ENCODE measurements at regions not wholly inside any gene's neighbourhood (a gene's known extent, or its start where the extent isn't known, plus 50 kb on each side); places are given as distances from the start of the nearest gene placed in this dataset.
"Not testable (repeated sequence)": the region's sequence is repeated elsewhere in the genome, so short reads cannot be mapped to it uniquely, and the experiment has no call there.

- no peak for DNase-seq (ENCODE audit: low spot score)
Observed at GRCh38 chr20:52049001-52049731, 142.4 kb downstream of the ZFP64 start.

- DNase-seq (ENCODE audit: low spot score) = no peak
Observed at GRCh38 chr20:52047811-52048764, 143.5 kb downstream of the ZFP64 start.

DNA sequence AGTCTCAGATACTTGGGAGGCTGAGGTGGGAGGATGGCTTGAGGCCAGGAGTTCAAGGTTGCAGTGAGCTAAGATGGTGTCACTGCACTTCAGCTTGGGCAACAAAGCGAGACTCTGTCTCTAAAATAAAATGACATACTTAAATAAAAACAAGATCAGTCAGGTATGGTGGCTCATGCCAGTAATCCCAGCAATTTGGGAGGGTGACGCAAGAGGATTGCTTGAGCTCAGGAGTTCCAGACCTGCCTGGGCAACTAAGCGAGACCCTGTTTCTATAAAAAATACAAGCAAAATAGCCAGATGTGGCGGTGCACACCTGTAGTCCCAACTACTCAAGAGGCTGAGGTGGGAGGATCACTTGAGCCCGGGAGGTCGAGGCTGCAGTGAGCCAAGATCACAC is 149.6 kb downstream of the ZFP64 start:
- DNase-seq (ENCODE audit: low spot score) = no peak

- no peak for DNase-seq (ENCODE audit: low spot score)
Observed at GRCh38 chr20:52039790-52040189, 151.8 kb downstream of the ZFP64 start.

DNA sequence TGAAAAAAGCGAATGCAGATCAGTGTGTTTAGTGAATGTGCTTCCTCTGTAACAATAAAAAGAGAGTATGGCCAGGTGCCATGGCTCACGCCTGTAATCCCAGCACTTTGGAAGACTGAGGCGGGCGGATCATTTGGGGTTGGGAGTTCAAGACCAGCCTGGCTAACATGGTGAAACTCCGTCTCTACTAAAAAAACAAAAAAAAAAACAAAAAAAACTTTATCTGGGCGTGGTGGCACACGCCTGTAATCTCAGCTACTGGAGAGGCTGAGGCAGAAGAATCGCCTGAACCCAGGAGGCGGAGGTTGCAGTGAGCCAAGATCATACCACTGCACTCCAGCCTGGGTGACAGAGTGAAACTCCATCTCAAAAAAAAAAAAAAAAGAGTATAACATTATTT is 152.9 kb downstream of the ZFP64 start:
- DNase-seq (ENCODE audit: low spot score) = not testable (repeated sequence)

DNA sequence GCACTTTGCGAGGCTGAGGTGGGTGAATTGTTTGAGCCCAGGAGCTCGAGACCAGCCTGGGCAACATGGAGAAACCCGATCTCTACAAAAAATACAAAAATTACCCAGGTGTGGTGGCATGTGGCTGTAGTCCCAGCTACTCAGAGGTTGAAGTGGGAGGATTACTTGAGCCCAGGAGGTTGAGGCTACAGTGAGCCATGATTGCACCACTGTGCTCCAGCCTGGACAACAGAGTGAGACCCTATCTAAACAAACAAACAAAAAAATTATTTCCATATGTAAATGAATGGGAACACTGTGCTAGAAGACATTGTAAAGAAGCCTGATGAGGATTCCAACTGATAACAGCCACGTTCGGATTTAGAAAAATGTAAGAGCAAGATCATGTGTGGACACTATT is 154.2 kb downstream of the ZFP64 start:
- DNase-seq (ENCODE audit: low spot score) = no peak

DNA sequence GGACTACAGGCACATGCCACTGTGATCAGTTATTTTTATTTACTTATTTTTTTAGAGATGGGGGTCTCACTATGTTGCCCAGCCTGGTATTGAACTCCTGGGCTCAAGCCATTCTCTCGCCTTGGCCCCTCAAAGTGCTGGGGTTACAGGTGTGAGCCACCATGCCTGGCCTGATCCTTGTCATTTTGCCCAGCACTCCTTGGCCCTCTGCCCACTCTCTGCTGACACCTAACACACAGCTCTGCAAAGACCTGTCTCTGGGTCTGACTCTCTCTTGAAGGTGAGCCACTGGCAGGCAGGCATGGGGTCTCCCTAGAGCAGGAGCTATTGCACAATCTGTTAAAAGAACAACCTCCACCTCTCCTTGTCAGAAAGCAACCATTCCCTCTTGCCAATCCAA is 155.6 kb downstream of the ZFP64 start:
- no peak for DNase-seq (ENCODE audit: low spot score)

GRCh38 chr20:52035498-52035897 is 156.1 kb downstream of the ZFP64 start:
- no peak for DNase-seq (ENCODE audit: low spot score)

DNA sequence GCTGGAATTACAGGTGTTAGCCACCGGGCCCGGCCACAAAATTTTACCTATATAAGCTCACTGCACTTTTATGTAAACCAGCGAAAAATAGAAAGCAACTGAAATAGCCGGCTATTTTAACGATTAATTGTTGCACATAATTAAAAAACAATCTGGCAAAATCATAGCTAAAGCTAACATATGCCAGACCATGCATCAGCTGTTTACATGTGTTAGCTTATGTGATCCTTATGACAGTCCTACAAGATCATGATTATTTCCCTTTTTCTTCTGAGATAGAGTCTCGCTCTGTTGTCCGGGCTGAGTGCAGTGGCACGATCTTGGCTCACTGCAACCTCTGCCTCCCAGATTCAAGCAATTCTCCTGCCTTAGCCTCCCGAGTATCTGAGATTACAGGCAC is 157.0 kb downstream of the ZFP64 start:
- no peak for DNase-seq (ENCODE audit: low spot score)

- no peak for DNase-seq (ENCODE audit: low spot score)
Observed at GRCh38 chr20:52033313-52033712, 158.3 kb downstream of the ZFP64 start.

DNA sequence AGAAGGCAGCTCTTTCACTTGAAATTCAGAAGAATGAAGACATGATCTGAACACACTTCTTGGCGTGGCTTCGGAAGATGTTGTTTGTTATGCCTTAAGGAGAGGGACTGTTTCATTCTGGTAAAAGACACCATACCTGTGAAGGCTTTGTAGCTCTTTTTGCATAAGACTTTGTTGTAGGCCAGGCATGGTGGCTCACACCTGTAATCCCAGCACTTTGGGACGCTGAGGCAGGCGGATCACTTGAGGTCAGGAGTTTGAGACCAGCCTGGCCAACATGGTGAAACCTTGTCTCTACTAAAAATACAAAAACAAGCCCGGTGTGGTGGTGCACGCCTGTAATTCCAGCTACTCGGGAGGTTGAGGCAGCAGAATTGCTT is 159.3 kb downstream of the ZFP64 start:
- not testable (repeated sequence) for DNase-seq (ENCODE audit: low spot score)

GRCh38 chr20:52031563-52032303 is 159.8 kb downstream of the ZFP64 start:
- DNase-seq (ENCODE audit: low spot score) = peak; percentile 15

DNA sequence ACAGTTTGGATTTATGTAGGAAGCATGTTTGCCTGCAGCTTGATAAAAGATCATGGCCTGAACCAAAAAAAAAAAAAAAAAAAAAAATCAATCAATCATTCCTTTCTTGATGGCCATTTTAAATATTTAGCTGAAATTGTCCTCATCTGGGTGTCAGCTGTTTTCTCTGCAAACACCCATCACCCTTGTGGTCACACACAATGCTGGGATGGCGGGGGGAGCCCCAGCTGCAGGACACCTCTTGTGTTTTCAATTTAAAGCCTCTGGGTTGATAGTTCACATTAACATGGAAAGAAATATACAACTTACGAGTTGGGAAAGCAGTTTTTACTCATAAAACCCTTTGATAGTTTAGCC is 160.4 kb downstream of the ZFP64 start:
- no peak for DNase-seq (ENCODE audit: low spot score)

DNA sequence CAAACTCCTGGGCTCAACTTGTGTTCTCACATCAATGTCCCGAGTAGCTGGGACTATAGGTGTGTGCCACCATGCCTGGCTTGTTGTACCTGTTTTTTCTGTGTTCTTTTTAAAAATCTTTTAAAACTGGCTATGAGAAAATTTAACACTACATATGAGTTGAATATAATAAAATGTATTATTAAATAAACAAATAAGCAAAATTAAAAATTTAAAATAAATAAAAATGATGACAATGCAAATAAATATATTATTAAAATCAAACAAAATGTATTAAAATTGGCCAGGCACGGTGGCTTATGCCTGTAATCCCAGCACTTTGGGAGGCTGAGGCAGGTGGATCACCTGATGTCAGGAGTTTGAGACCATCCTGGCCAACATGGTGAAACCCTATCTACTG is 162.4 kb downstream of the ZFP64 start:
- not testable (repeated sequence) for DNase-seq (ENCODE audit: low spot score)

DNA sequence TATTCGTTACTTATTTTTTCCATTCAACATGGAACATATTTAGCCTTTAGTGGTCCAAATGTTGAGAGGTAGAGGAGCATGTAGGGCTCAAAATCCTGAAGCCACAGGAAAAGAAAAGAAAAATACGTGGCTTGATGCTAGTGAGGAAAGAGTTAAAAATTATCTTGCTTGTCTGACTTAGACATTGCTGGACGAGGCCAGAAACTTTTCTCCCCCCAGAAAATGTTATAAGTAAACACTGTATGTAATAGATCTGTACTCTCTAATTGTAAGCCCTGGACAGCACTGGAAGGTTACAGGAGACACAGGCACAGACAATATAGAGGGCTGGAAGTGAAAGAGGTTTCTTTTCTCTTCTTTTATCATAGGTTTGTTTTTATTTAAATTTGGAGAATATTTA is 165.6 kb downstream of the ZFP64 start:
- no peak for DNase-seq (ENCODE audit: low spot score)

DNA sequence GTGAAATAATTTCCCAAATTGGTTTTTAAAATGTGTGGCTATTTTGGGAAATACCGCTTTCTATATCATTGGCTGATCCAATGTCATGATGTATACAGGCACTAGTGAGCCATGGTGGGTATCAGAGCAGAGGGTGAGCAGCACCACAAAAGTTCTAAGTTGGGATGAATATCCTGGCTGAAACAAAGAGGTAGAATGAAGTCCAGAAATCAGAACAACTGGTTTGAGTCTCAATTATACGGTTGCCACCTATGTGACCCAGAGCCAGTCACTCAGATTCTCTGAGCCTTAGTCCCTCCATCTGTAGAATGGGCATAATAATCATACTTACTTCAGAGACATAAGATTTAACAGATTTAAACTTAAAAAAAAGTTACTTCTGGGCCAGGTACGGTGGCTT is 172.3 kb downstream of the ZFP64 start:
- DNase-seq (ENCODE audit: low spot score) = no peak

DNA sequence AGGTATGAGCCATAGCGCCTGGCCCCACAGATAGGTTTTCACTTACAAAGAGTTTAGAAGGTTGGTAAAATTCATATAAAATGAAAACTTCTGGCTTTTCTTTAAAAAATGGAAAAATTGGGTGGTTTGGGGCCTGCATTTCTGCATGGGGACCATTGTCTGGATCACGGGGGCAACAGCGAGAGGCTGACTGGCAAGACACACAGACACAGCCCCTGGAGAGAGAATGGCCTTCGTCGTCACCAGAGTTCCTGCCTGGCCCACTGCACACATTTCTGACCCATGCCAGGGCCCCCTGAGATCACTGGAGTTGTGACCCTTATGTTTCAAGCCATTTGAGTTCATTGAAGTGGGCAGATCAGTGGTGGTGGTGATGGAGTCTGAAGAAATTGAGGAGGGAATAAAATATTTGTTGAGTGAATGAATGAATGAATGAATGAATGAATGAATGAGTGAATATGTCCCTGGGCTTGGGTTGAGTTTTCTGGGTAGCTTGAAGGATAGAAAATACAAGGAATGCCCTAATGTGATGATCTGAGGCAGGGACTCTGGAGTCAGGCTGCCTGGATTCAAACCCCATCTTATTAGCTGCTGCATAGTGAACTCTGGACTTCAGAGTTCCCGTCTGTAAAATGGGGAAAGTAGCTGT is 173.8 kb downstream of the ZFP64 start:
- no peak for DNase-seq (ENCODE audit: low spot score)

DNA sequence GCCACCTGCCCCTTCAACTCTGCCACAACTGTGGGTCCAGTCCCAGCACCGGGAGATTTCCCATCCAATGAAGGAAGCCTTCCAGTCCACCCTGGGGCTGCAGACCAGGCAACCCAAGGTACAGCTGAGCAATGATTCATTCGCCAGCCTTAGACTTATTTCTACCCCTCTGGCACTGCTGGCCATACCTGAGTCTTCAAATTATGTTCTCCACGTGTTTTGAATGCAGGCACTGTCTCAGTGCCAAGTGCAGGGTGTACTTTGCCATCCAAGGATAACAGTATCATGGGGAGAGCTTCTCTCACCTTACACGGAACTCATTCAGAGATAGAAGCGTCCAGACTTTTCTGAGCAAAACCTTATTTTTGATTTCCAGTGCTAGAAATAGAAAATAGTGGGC is 175.6 kb downstream of the ZFP64 start:
- no peak for DNase-seq (ENCODE audit: low spot score)

DNA sequence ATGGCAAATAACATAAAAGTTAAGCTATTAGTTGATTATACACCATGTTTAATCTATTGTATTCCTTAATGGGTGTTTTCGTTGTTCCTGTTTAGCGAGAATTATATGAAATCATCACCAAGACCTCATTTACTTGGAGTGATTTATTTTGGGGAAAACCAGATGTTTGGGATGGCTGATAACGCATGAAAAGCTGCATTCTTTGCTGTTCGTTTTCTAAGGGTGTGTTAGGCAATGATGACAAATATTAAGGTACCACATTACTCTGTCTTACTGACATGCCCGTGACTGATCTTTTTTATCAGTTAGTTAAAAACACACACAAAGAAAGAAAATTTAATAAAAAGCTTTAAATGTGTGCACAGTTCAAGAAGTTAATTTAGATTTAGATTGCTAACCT is 176.4 kb downstream of the ZFP64 start:
- no peak for DNase-seq (ENCODE audit: low spot score)

DNA sequence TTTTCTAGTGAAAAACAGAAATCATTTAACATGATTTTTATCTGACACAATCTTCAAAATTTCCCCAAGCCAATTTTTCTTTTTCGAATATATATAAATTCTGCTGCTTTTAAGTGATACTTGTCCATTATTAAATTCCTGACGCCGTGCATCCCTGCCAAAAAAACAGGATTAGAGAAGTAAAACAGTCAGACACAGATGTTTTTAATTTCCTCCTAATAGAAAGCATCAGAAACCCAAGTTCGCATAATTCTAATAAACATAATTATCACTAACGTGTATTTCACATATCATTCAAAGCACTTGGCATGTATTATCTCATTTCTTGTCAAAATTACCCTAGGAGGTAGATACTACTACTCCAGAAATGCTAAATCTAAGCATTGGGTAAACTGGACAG is 179.5 kb downstream of the ZFP64 start:
- DNase-seq (ENCODE audit: low spot score) = no peak

DNA sequence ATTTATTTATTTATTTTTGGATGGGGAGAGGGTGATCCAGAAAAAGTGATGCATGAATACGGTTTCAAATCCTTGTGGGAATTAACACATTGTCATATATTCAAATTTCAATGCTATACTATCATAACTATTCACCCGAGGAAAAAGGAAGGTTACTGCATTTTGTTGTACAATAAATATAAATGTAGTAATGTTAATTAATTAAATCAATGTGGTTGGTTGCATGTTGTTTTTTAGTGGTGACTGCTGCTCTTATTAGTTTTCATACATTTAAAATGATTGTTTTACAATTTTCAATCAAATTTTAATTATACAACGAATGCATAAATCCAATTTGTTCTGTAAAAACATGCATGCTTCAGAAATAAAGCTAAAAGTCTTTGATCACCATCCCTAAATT is 180.5 kb downstream of the ZFP64 start:
- DNase-seq (ENCODE audit: low spot score) = no peak

GRCh38 chr20:52010541-52010940 is 181.0 kb downstream of the ZFP64 start:
- no peak for DNase-seq (ENCODE audit: low spot score)
